Activated naive CD4-positive, alpha-beta T cell treated with anti-CD3 and anti-CD28 coated beads for 36 hours (primary cell): ENCODE measurements at regions not wholly inside any gene's neighbourhood (a gene's known extent, or its start where the extent isn't known, plus 50 kb on each side); places are given as distances from the start of the nearest gene placed in this dataset.
A peak's percentile ranks its signal among the peaks of the same experiment; 100 is the strongest.

Experiments
- CTCF ChIA-PET: fragments of 350-600 bp; sonication (Branson Sonifier 250); formaldehyde crosslinking; loops from one replicate; lab custom pipeline; 2021; ENCODE audit warnings: antibody characterized with exemption; lab: Charles Lee
- DNase-seq: peaks from one replicate; pipeline ENCODE4 v3.0.0-alpha.2; 2020
- H3K27ac Mint-ChIP-seq: one replicate; pipeline ENCODE4 v1.8.0; 2021; ENCODE audit warnings: mild to moderate bottlenecking, mixed read lengths
- H3K27me3 Mint-ChIP-seq: one replicate; pipeline ENCODE4 v1.8.0; 2021; ENCODE audit warnings: low read depth, mixed read lengths
- H3K36me3 Mint-ChIP-seq: one replicate; pipeline ENCODE4 v1.8.0; 2021; ENCODE audit warnings: low read depth, mixed read lengths
- H3K4me1 Mint-ChIP-seq: one replicate; pipeline ENCODE4 v1.8.0; 2021; ENCODE audit warnings: low read depth, mixed read lengths
- H3K4me3 Mint-ChIP-seq: one replicate; pipeline ENCODE4 v1.8.0; 2021; ENCODE audit warnings: mild to moderate bottlenecking, moderate library complexity, mixed read lengths
- H3K9me3 Mint-ChIP-seq: one replicate; pipeline ENCODE4 v1.8.0; 2021; ENCODE audit warnings: mixed read lengths
- intact Hi-C: fragments of 100-400 bp; cut with micrococcal nuclease; formaldehyde crosslinking; loops from one replicate; pipeline ENCODE4 v1.15.1; 2023

DNA sequence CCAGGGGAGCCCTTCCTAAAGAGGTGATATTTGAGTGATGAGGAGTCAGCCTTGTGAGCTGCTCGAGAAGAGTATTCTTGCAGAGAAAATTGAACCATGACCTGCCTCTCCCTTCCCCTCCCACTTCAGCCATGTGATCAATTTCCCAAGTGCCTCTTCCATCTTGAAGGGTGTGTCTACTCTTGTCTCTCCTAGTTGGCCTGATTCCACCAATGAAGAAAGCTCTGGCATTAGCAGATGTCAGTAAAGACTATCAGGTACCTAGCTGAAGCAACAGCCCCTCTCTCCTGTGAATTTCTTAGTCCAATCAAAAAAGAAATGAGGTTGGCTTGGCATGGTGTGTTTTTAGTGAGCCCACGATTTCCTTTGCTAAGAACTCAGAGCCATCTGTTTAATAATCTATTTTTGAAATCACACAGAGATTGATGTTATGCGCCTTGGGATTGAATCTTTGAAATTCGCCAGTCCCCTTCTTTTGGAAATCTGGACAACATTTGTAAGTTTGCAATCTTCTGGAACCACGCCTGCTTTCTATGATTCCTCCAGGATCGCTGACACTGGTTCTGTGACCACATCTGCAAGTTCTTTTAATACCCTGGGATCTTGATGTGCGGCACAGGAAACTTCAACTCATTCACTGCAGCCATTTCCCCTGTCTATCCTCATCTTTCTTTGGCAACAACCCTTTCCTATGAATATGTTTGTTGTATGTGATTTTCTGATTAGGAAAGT lies 404.6 kb downstream of the DMRT2 start:
- Mint-ChIP-seq H3K27me3 (peaks cover 21% of the 10 kb centered on the region), H3K36me3 (no peaks in the 10 kb centered on the region), H3K27ac (no peak overlapping the region), H3K9me3 (no peaks in the 10 kb centered on the region), H3K4me3 (no peak overlapping the region), H3K4me1 (no peaks in the 10 kb centered on the region)
- intact Hi-C loops, result no loop called here
- CTCF ChIA-PET, result no interaction called here
- DNase-seq, result no peak

GRCh38 chr9:1455766-1456165 lies 405.6 kb downstream of the DMRT2 start:
- Mint-ChIP-seq H3K27me3 (peaks cover 26% of the 10 kb centered on the region), H3K4me1 (no peaks in the 10 kb centered on the region), H3K36me3 (no peaks in the 10 kb centered on the region), H3K27ac (no peak overlapping the region), H3K4me3 (no peak overlapping the region), H3K9me3 (no peaks in the 10 kb centered on the region)
- intact Hi-C loops, result no loop called here
- CTCF ChIA-PET, result no interaction called here
- no peak for DNase-seq

DNA sequence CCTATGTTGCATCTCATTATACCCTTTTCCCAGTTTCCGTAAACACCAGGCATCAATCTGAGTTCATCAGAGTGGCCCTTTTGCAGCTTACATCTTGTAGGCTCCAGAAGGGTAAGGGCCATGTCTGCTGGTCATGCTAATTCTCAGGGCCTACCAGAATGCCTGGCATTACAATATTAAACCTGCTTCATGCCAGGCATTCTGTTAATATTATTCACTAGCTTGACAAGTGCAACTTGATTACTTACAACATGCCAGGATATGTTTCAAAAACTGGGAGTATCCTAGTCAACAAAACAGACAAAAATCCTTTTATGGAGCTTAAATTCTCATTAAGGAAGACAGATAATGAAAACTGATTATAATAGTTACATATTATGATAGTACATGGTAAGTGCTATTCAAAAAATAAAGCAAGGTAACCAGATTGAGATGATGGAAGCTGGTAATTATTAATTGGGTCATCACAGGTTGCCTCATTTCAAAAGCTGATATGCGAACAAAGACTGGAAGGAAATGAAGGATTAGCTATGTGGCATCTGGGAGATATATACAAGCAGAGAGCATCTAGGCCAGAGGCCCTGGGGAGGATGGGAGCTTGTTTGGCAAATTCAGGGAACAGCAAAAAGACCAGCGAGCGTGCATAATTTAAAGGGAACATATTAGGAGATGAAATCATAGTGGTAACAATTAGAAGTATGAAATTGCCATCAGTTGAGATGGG lies 406.3 kb downstream of the DMRT2 start:
- Mint-ChIP-seq H3K4me3 (no peak overlapping the region), H3K36me3 (no peaks in the 10 kb centered on the region), H3K27ac (no peak overlapping the region), H3K4me1 (no peaks in the 10 kb centered on the region), H3K27me3 (peaks cover 25% of the 10 kb centered on the region), H3K9me3 (no peaks in the 10 kb centered on the region)
- intact Hi-C loops, result no loop called here
- no peak for DNase-seq
- CTCF ChIA-PET, result no interaction called here

DNA sequence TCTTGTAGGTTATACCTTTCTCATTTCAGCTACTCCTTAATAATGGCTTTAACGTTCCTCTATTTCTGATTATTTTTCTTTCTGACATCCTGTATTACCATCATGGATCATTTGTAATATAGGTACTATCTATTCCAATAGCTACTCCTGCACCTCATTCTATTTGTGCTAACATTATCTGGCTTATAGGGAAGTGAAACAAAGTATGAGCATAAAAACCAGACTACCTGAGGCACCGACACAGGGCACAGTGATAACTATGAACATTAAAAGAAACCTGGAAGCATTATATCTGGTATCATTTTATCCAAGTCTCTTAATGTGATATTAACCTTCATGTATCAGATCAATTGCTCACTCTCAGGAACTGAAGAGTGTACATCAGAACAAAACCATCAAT lies 407.3 kb downstream of the DMRT2 start:
- H3K27me3 Mint-ChIP-seq, result peaks cover 19% of the 10 kb centered on the region
- no peak for DNase-seq
- no peaks in the 10 kb centered on the region for H3K4me1 Mint-ChIP-seq
- H3K27ac Mint-ChIP-seq, result no peak overlapping the region
- CTCF ChIA-PET, result no interaction called here
- H3K4me3 Mint-ChIP-seq, result no peak overlapping the region
- no peaks in the 10 kb centered on the region for H3K9me3 Mint-ChIP-seq
- no peaks in the 10 kb centered on the region for H3K36me3 Mint-ChIP-seq
- intact Hi-C loops, result no loop called here

DNA sequence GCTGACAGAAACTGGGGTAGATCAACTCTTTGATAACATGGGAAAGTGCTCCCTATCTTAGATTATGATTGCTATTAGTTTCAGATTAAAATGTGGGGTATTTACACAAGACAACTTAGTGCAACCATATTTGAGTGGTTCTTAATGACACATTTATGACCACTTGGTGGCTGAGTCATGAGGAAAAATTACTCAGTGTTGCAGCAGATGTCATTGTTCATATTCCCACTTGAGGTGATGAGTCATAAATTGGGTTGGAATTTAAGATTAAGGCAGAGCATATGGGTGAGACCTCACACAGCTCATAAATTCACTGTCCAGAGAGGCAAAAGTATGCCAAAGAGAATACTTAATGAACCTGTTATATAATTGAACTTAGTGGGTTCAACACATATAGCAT lies 408.3 kb downstream of the DMRT2 start:
- H3K36me3 Mint-ChIP-seq, result no peaks in the 10 kb centered on the region
- H3K27me3 Mint-ChIP-seq, result peaks cover 19% of the 10 kb centered on the region
- H3K9me3 Mint-ChIP-seq, result no peaks in the 10 kb centered on the region
- intact Hi-C loops, result no loop called here
- no peak overlapping the region for H3K4me3 Mint-ChIP-seq
- no peak overlapping the region for H3K27ac Mint-ChIP-seq
- DNase-seq, result no peak
- CTCF ChIA-PET, result no interaction called here
- no peaks in the 10 kb centered on the region for H3K4me1 Mint-ChIP-seq

DNA sequence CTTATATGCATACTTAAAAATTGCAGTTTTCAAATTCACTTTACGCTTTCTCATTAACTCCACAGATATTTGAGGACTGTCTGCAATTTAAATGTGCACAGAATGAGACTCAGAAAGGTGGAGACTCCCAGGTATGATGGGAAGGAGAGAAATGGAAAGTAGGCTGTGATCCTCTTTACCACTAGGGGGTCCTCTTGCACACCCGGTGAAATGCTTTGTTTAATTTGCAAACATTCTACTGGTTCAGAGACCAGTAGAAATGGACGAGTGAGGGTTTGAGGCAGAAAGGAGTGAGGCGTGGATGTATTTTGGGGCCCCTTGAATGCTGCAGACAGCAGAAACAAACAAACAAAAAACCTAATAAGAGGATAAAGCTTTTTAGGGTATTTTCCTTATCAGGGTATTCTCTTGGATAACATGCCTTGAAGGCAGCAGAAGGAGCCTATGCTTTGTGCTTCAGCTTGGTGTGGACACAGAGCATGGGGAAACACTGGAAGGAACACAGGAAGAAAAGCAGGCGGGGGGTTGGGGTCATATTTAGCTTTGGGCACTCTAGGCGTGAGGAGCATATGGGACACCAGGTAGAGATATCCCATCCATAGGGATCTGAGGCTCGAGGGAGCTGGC lies 410.1 kb downstream of the DMRT2 start:
- H3K27me3 Mint-ChIP-seq, result peaks cover 9% of the 10 kb centered on the region
- H3K9me3 Mint-ChIP-seq, result no peaks in the 10 kb centered on the region
- no peak overlapping the region for H3K27ac Mint-ChIP-seq
- no peak overlapping the region for H3K4me3 Mint-ChIP-seq
- intact Hi-C loops, result loop anchor here (1.0 to 2.0 kb wide), 4 partner anchors 145 to 627 kb away; no protein-coding TSS in a partner anchor
- no peaks in the 10 kb centered on the region for H3K36me3 Mint-ChIP-seq
- CTCF ChIA-PET, result interaction anchor here (1.2 to 1.5 kb wide), 3 partner anchors 13 to 479 kb away, joined by 3 to 4 read pairs (median 4); no protein-coding TSS in a partner anchor
- H3K4me1 Mint-ChIP-seq, result no peaks in the 10 kb centered on the region
- DNase-seq, result peak; percentile 27

GRCh38 chr9:1461812-1462211 lies 411.7 kb downstream of the DMRT2 start:
- no peaks in the 10 kb centered on the region for H3K4me1 Mint-ChIP-seq
- H3K27ac Mint-ChIP-seq, result no peak overlapping the region
- peaks cover 11% of the 10 kb centered on the region for H3K27me3 Mint-ChIP-seq
- no peaks in the 10 kb centered on the region for H3K36me3 Mint-ChIP-seq
- no peak for DNase-seq
- CTCF ChIA-PET, result interaction anchor here (1.5 kb wide), 1 partner anchor 478 kb away, joined by 4 read pairs; no protein-coding TSS in a partner anchor
- no peak overlapping the region for H3K4me3 Mint-ChIP-seq
- no peaks in the 10 kb centered on the region for H3K9me3 Mint-ChIP-seq
- intact Hi-C loops, result loop anchor here (2.0 kb wide), 1 partner anchor 605 kb away; no protein-coding TSS in a partner anchor

DNA sequence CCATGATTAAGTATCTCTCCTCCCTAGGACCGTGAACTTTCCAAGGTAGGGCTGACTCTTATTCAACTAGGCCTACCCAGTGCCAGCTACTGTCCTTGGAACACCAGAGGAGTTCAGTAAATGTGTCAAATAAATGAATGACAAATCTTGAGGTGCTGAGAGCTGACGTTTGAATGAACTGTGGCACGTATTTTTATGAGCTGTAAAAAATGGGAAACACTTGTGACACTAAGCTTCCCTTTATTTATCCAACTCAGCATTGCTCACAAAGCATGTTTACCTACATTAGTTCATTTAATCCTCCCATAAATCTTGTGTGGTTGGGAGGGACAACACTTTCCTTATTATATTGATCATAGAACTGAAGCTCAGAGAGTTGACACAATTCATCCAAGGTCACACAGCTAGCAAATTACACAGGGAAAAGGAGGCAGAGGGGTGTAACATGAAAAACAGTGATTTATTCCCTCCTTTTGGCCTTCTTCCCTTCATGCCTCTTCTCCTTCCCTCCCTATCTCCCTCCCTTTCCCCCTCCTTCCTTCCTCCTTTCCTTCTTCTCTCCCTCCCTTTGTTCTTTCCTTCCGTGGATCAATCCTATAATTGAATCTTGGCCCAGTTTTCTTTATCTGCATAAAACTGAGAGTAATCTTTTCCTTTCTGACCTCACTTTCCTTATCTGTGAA lies 412.6 kb downstream of the DMRT2 start:
- Mint-ChIP-seq H3K36me3 (no peaks in the 10 kb centered on the region), H3K27me3 (peaks cover 11% of the 10 kb centered on the region), H3K4me3 (no peak overlapping the region), H3K27ac (no peak overlapping the region), H3K4me1 (no peaks in the 10 kb centered on the region), H3K9me3 (no peaks in the 10 kb centered on the region)
- CTCF ChIA-PET, result interaction anchor here (0.6 kb wide), 1 partner anchor 461 kb away, joined by 3 read pairs; no protein-coding TSS in a partner anchor
- intact Hi-C loops, result no loop called here
- DNase-seq, result no peak

- peaks cover 4% of the 10 kb centered on the region for H3K4me1 Mint-ChIP-seq
- H3K27ac Mint-ChIP-seq, result no peak overlapping the region
- no peak overlapping the region for H3K4me3 Mint-ChIP-seq
- H3K36me3 Mint-ChIP-seq, result no peaks in the 10 kb centered on the region
- CTCF ChIA-PET, result no interaction called here
- no peak for DNase-seq
- H3K27me3 Mint-ChIP-seq, result peaks cover 8% of the 10 kb centered on the region
- H3K9me3 Mint-ChIP-seq, result no peaks in the 10 kb centered on the region
- intact Hi-C loops, result loop anchor here (1.0 to 2.0 kb wide), 2 partner anchors 35 to 409 kb away; no protein-coding TSS in a partner anchor
Measured at GRCh38 chr9:1469996-1470395, 419.8 kb downstream of the DMRT2 start.

GRCh38 chr9:1473956-1474634 lies 423.9 kb downstream of the DMRT2 start:
- peaks cover 6% of the 10 kb centered on the region for H3K9me3 Mint-ChIP-seq
- H3K27ac Mint-ChIP-seq, result no peak overlapping the region
- no peak for DNase-seq
- intact Hi-C loops, result no loop called here
- peaks cover 3% of the 10 kb centered on the region for H3K27me3 Mint-ChIP-seq
- H3K36me3 Mint-ChIP-seq, result no peaks in the 10 kb centered on the region
- peaks cover 4% of the 10 kb centered on the region for H3K4me1 Mint-ChIP-seq
- CTCF ChIA-PET, result interaction anchor here (0.8 kb wide), 1 partner anchor 14 kb away, joined by 4 read pairs; no protein-coding TSS in a partner anchor
- H3K4me3 Mint-ChIP-seq, result no peak overlapping the region

GRCh38 chr9:1474671-1475070 lies 424.5 kb downstream of the DMRT2 start:
- peaks cover 6% of the 10 kb centered on the region for H3K9me3 Mint-ChIP-seq

More at GRCh38 chr9:1474671-1475070, 424.5 kb downstream of the DMRT2 start:
- Mint-ChIP-seq H3K27ac (no peak overlapping the region), H3K4me1 (peaks cover 4% of the 10 kb centered on the region), H3K27me3 (peaks cover 3% of the 10 kb centered on the region), H3K36me3 (no peaks in the 10 kb centered on the region), H3K4me3 (no peak overlapping the region)
- DNase-seq, result no peak
- CTCF ChIA-PET, result no interaction called here
- intact Hi-C loops, result no loop called here
